Fibroblast of lung (primary cell): ENCODE measurements at regions not wholly inside any gene's neighbourhood (a gene's known extent, or its start where the extent isn't known, plus 50 kb on each side); places are given as distances from the start of the nearest gene placed in this dataset.

ENCODE experiments used
- EZH2 ChIP-seq: IDR thresholded peaks from 2 replicates; pipeline ENCODE4 v1.5.1; 2012; ENCODE audit warnings: low read length, control low read depth, mild to moderate bottlenecking; ENCODE audit errors: missing control alignments
- TF ChIP-seq, protein P1 (sequence below), 2 donors: IDR thresholded peaks in 1 of 2; conservative IDR thresholded peaks in 1 of 2; 1 replicate in 1 of 2; 2 replicates in 1 of 2; pipeline ENCODE4 v1.5.1; 2011 to 2012; ENCODE audit warnings: low read length in 2 of 2, control low read depth in 1 of 2, inconsistent platforms in 1 of 2, low read depth in 1 of 2, mild to moderate bottlenecking in 1 of 2

DNA sequence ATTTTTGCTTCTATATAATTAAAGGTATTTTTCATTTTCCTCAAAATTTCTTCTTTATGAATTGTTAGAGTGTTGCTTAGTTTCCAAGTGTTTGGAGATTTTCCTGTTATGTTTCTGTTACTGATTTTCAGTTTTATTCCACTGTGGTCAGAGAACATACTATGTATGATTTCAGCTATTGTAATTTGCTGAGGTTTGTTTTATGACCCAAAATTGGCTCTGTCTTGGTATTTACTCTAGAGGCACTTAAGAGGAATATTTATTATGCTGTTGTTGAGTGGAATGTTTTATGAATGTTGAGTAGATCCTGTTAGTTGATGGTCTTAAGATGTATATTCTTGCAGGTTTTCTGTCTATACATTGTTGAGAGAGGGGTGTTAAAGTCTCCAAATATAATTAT lies 263.5 kb downstream of the PABPC4L start:
- TF ChIP-seq, protein P1, sequence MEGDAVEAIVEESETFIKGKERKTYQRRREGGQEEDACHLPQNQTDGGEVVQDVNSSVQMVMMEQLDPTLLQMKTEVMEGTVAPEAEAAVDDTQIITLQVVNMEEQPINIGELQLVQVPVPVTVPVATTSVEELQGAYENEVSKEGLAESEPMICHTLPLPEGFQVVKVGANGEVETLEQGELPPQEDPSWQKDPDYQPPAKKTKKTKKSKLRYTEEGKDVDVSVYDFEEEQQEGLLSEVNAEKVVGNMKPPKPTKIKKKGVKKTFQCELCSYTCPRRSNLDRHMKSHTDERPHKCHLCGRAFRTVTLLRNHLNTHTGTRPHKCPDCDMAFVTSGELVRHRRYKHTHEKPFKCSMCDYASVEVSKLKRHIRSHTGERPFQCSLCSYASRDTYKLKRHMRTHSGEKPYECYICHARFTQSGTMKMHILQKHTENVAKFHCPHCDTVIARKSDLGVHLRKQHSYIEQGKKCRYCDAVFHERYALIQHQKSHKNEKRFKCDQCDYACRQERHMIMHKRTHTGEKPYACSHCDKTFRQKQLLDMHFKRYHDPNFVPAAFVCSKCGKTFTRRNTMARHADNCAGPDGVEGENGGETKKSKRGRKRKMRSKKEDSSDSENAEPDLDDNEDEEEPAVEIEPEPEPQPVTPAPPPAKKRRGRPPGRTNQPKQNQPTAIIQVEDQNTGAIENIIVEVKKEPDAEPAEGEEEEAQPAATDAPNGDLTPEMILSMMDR (conservative IDR thresholded peaks at IDR 0.05 in 1 of 2, IDR thresholded peaks at IDR 0.05 in 1 of 2; ENCODE audit: low read depth in 1 of 2, low read length in 2 of 2): no peak
- TF ChIP-seq EZH2: no peak
